ENCODE measurements at regions not wholly inside any gene's neighbourhood (a gene's known extent, or its start where the extent isn't known, plus 50 kb on each side); places are given as distances from the start of the nearest gene placed in this dataset.
"Not testable (repeated sequence)": the region's sequence is repeated elsewhere in the genome, so short reads cannot be mapped to it uniquely, and the experiment has no call there.

- no peak for DNase-seq
Measured at GRCh38 chr6:134599079-134599478, 281.2 kb upstream of the SGK1 start.

DNA sequence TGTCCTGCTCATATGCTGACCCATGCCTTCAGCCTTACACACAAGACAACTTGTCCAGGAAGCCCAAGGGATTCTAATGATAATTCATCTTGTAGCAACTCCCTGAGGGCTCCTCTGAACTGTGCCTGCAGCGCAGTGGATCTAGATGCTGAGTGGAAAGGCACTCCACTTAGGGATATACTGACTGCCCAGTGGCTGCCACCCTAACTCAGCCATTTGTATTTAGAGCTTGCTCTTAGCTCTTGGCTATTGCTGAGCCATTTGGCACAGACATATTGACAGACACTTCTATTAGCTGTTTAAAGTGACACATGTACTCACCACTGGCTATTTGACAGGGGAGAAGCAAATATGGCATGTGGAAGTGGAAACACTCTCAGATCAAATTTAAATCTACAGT, 278.3 kb upstream of the SGK1 start:
- no peak for DNase-seq

DNA sequence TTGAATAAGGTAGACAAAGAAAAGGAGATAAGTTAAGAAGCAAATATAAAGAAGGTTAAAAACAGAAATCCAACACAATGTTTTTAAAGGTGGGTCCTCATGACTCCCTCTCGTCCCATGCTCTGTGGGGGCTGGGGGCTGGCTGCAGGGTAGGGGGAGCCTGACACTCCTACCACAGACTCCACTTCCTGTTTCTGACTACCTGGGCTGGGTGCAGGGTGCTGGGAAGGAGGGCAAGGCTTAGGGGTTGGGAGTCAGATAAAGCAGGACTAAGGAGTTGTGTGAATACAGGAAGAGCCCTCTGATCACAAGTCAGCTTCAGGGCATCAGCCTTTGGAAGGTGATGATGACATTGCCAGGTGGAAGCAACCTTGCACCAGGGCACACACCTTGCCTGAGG, 277.0 kb upstream of the SGK1 start:
- no peak for DNase-seq

- no peak for DNase-seq
Measured at GRCh38 chr6:134593887-134594286, 276.0 kb upstream of the SGK1 start.

- DNase-seq, result peak; percentile 46
Measured at GRCh38 chr6:134593442-134593841, 275.5 kb upstream of the SGK1 start.

- DNase-seq, result no peak
Measured at GRCh38 chr6:134593024-134593423, 275.1 kb upstream of the SGK1 start.

DNA sequence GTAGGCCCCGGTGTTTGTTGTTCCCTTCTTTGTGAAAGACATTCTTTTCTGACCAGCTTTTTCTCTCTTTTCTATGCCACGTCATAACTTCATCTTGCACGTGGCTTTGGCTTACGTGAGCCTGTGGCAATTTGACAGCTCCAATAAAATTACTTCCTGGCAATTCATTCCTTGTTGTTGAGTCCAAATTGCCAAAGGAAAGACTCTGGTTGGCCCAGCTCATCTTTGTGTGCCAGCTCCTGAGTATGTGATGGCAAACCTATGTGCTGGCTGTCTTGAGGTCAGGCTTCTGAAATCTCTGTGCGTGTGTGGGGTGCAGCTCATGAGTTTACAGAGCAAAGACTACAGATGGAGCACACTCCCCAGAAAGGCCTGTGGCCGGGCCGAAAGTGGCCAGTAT, 272.5 kb upstream of the SGK1 start:
- no peak for DNase-seq

- DNase-seq, result no peak
Measured at GRCh38 chr6:134590004-134590403, 272.1 kb upstream of the SGK1 start.

DNA sequence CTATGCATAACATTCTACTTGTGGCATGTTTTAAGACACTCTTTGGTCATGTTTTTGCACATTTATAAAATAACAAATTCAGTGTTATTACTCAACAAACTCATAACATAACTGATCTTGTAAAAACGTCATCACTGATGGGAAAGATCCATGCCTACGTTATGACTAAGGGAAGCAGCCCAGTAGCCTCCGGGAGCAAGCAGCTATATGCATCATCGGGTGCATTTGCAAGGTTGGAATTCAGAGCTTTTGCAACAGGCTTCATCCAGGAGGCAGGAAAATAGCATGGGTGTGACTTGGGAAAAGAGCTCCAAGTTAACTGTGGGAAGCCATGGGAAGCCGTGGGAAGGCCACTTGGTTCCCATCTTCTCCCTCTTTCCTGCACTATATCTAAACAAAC, 271.6 kb upstream of the SGK1 start:
- no peak for DNase-seq

GRCh38 chr6:134588267-134588666, 270.4 kb upstream of the SGK1 start:
- DNase-seq, result no peak

DNA sequence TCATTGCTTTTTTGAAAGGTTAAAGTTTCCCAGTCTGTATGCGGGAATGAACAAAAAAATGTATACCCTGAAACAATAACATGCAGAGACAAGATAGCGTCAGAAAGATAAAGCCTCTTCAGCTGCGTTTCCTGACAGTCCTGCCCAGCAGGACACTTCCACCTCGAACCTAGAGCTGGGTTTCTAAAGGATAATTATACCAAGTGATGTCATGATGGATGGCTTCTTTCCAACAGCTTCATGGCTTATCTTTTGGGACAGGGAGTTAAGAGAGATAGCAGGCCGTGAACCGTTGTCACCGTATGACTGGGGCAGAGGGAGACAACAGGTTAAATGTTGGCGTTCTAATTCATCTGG, 267.6 kb upstream of the SGK1 start:
- DNase-seq, result no peak

GRCh38 chr6:134584847-134585516, 267.1 kb upstream of the SGK1 start:
- no peak for DNase-seq

- DNase-seq, result no peak
Measured at GRCh38 chr6:134577998-134578397, 260.1 kb upstream of the SGK1 start.

GRCh38 chr6:134575221-134575620, 257.3 kb upstream of the SGK1 start:
- no peak for DNase-seq

DNA sequence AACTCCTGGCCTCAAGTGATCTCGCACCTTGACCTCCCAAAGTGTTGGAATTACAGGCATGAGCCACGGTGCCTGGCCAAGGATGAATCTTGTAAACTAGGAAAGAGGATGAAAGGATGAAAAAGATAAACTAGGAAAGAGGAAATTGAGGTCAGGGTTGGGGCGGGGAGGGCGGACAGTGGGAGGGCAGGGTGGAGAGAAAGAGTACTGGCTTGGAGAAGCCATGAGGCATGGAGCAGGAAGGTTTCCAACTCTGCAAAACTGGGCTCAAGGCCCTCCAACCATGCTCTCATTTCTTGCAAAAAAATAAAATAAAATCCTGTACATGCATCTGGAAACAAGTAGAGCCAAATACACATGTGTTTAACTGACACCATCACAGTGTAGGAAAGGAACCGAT, 256.6 kb upstream of the SGK1 start:
- DNase-seq, result no peak

- not testable (repeated sequence) for DNase-seq
Measured at GRCh38 chr6:134569996-134570395, 252.1 kb upstream of the SGK1 start.

- DNase-seq, result peak; percentile 3
Measured at GRCh38 chr6:134564705-134565104, 246.8 kb upstream of the SGK1 start.

DNA sequence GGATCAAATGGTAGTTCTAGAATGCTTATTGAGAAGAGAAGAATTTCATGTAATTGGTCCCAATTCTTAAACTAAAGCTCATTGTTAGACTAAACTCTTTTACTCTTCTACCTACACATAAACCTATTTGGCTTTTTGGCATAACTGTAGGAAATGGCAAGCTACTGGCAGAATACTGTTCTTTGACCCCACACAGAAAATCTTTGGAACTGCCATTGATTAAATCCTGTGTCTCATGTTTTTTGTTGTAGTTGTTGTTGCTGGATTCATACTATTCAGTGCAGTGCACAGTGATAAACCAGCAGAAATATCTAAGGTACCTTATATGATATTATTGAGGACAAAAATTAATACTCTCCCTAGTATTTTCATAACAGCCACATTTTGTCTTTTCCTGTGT, 242.1 kb upstream of the SGK1 start:
- DNase-seq, result no peak

DNA sequence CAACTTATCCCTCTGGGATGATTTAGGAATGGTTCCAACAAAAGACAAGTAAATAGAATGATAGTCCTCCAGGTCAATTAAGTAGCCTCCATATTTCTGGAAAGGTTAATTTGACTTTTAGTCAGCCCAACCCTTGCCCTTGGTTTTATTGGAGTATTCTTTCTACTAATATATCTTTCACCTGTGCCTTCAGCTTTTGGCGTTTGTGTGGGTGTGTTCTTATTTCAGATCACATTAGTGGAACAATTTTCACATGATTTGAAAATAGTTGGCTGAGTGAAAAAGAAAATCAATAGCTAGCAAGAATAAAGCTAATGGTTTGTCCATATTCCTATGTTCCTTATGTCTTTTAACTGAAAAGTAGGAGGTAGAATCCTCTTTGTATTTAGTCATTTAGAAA, 239.6 kb upstream of the SGK1 start:
- DNase-seq, result no peak

DNA sequence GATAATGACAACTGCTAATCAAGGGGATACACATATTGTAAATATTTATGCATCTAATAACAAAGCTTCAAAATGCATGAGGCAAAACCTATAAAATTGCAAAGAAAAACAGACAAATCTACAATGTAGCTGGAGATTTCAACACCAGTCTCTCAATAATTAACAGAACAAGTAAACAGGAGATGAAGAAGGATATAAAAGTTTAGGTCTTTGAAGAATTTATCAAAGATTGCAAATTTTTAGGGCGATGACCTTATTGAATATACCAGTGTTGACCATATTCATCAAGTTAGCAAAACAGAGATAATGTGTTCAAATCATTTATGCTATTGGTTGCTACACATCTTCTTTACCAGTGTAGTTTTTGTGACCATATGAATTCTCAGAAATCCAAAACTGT, 237.8 kb upstream of the SGK1 start:
- DNase-seq, result no peak

DNA sequence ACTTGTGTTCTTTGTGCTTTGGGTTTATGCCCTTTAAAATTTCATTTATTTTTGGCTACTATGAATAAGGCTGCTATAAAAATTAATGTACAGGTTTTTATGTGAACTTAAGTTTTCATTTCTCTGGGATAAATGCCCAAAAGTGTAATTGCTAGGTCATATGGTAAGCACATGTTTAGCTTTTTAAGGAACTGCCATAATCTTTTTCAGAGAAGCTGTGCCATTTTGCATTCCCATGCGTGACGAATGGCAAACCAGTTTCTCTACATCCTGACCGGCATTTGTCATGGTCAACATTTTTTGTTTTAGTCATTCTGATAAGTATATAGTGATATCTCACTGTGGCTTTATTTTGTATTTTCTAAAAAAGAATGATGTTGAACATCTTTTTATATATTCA, 236.0 kb upstream of the SGK1 start:
- DNase-seq, result no peak

- DNase-seq, result no peak
Measured at GRCh38 chr6:134551245-134551960, 233.5 kb upstream of the SGK1 start.

DNA sequence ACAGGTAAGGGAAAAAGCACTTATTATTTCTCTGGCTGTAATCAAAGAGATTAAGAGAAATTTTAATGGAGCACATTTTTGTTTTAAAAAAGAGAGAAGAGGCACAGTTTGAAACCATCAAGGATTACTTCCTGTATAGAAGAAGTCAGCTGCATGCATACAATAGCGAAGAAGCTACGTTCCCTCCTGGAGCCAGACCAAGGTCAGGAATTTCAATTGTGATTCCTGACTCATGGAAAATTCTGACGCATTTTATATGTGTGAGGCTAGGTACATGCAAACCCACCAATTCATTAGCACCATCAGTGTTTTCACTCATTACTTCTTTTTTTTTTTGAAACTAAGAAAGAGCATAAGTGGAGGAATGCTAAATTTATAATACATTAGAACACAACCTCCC, 232.7 kb upstream of the SGK1 start:
- no peak for DNase-seq

DNA sequence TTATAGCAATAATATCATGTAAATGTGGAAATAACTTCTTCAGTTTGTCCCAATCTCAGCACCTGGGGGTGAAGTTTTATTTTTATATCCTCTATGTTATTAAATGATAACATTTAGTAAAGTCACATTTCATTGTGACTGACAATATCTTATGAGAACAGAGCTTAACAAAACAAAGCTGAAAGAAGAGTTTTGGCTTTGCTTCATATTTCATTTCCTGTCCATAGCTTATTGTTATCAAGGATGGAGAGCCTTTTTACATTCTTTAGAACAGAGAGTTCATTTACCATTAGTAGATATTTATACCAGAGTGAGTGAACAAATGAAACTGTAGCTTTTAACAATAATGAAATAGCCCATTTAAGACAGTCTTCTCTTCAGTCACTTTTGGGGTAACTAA, 231.9 kb upstream of the SGK1 start:
- DNase-seq, result no peak
